ENCODE measurements at regions not wholly inside any gene's neighbourhood (a gene's known extent, or its start where the extent isn't known, plus 50 kb on each side); places are given as distances from the start of the nearest gene placed in this dataset.
A peak's percentile ranks its signal among the peaks of the same experiment; 100 is the strongest.

DNA sequence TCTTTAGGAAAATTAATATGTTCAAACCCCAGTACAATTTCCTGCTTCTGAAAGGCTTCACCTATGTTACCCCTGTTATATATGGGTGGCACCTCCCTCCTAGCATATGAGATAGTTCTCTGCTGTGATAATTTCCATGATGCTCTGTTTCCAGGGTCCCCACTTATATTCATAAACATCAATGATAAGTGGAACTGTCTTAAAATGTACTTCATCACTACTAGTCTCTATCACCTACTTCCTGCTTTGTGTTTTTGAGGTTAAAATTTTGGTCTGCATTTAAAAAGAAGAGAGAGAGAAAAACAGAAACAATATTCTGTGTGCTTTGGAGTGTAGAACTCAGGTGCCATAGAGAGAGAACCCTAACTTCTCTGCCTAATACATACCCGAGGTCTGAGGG, 234.7 kb downstream of the HTR1A start:
- no peak for DNase-seq (ENCODE audit: low read depth)

DNA sequence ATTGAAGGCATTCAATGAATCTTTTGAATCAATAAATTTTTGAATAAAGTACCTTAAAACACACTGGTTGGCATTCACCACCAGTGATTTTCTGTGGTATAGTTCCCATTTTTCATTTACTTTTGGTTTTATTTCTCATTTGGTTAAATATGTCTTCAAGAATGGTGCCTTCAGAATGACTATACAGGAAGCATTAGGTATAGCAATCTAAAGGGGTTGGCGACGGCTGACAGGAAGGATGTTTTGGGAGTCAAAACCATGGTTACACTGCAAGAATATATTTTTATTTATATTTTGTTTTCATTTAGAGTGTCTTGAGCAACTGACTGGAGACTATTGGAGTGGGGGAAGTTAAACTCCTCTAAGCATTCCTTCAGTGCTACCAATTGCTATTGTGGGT, 235.7 kb downstream of the HTR1A start:
- DNase-seq (ENCODE audit: low read depth): no peak

DNA sequence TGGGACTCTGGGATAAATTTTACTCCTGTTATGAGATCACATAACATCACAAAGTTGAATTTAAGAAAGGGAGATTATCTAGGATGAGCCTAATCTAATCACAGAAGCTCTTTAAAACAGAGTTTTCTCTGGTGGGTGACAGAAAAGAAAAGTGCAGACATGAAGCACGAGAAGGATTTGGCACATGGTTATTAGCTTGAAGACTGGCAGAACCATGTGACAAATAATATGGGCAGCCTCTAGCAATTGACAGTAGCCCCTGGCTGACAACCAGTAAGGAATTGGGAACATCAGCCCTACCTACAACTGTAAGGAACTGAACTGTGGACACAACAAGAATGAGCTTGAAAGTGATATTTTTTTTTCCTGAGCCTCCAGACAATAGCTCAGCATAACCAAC, 243.1 kb downstream of the HTR1A start:
- no peak for DNase-seq (ENCODE audit: low read depth)

GRCh38 chr5:63700241-63700640, 262.0 kb downstream of the HTR1A start:
- DNase-seq (ENCODE audit: low read depth): peak; percentile 0

- no peak for DNase-seq (ENCODE audit: low read depth)
These were observed 264.4 kb downstream of the HTR1A start for GRCh38 chr5:63697811-63698210.

- no peak for DNase-seq (ENCODE audit: low read depth)
These were observed 271.7 kb downstream of the HTR1A start for GRCh38 chr5:63690546-63690945.

DNA sequence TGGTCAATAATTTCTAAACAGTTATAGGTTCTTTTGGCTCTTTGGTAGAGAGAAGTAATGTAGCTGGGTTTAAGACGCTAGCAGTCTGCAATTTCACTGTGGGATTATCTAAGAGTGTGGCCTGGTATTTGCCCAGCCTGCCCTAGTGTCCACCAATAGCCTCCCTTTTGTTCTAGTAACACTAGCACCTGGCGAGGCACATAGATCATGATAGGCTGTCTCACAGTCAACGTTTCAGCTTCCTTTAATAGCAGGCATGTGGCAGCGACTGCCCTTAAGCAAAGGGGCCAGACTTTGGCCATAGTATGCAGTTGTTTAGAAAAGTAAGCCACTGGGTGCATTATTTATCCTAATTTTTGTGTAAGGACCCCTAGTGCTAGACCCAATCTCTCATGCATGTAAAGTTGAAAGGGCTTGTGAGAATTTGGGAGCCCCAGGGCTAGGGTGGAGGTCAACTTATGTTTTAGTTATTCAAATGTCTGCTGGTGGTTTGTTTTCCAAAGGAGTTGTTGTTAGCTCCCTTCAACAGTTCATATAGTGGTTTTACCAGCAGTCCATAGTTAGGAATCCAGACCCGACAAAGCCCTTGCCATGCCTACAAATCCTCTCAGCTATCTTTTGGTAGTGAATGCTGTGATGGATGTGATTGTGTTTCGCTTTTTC, 274.3 kb downstream of the HTR1A start:
- no peak for DNase-seq (ENCODE audit: low read depth)

- no peak for DNase-seq (ENCODE audit: low read depth)
These were observed 275.3 kb downstream of the HTR1A start for GRCh38 chr5:63686938-63687337.

DNA sequence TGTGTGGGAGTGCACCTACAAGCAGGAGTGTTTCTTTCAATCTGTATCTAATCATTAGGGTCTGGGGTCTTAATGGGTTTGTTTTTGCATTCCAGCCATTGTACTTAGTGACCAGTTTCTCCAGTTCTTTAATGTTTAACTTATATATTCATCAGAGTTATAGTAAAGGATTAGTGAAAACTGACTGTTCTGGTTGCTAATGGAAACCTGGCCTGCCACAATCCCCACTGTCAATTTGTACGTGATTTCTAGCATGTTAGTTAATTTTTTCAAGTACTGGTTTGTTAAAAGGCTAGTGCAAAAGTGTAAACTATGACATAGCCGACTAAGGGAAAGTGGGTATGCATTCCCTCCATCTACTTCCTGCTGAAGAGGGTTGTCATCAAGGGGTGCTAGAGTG, 276.1 kb downstream of the HTR1A start:
- no peak for DNase-seq (ENCODE audit: low read depth)

GRCh38 chr5:63685454-63685853, 276.8 kb downstream of the HTR1A start:
- DNase-seq (ENCODE audit: low read depth): no peak

DNA sequence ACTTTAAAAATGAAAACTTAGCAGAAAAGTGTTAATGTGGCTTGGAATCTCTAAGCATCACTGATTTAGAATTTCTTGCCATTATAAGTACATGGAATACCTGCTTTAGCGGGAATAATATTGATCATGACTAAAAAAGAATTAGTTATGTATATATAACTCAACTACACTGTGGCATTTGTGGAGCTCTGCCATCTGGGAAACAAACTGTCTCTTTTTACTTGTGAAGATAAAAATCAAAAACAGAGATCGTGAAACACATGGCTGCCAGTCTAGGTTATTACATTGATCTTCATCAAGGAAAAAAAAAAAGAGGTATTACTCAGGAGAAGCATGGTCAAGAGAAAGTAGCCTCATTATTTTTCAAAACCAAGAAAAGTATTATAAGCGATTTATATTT, 287.4 kb downstream of the HTR1A start:
- no peak for DNase-seq (ENCODE audit: low read depth)

- no peak for DNase-seq (ENCODE audit: low read depth)
These were observed 307.2 kb downstream of the HTR1A start for GRCh38 chr5:63655043-63655442.

GRCh38 chr5:63650581-63650980, 311.7 kb downstream of the HTR1A start:
- no peak for DNase-seq (ENCODE audit: low read depth)

DNA sequence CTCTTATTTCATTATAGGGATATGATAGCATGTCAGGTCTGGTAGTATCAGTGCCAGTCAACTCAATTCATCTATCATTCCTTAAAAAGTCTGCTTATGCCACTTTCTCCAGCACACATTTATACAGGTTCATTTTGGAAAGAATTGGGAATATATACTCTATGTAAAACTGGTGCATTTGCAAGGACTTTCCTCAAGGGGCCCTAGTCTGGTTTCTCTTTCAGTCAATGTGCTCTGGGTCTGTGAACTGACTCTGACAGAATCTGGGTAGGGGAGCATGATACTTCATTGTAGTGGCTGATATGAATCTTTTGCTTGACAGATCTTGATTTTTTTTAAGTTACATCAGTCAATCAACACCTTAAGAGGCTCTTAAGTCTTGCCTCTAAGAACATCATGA, 313.9 kb downstream of the HTR1A start:
- DNase-seq (ENCODE audit: low read depth): no peak

DNA sequence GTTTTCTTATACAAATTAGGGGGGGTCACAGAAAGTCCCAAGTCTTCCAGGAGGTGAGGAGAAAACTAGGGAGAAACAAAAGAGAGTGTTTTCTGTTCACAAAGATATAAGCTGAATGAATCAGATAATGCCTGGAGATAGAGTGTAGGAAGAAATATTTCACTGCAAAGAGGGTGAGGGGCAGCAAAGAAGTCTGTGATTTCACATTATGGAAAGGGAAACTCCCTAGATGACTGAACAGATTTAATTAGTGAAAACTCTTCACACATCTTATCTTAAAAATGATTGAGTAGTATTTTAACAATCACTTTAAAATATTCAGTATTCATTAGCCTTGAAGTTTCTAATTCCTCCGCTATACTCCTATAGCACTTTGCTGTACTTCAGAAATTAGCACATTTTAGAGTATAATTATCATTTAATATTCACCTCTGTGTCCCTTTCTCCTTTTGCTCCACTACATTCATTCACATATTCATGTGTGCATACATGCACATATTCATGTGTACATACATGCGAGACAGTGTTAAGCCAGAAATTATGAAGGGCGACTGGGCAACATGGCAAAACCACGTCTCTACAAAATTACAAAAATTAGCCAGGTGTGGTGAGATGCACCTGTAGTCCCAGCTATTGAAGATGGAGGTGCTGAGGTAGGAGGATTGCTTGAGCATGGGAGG, 332.2 kb downstream of the HTR1A start:
- DNase-seq (ENCODE audit: low read depth): no peak

GRCh38 chr5:63613442-63613841, 348.8 kb downstream of the HTR1A start:
- DNase-seq (ENCODE audit: low read depth): no peak

DNA sequence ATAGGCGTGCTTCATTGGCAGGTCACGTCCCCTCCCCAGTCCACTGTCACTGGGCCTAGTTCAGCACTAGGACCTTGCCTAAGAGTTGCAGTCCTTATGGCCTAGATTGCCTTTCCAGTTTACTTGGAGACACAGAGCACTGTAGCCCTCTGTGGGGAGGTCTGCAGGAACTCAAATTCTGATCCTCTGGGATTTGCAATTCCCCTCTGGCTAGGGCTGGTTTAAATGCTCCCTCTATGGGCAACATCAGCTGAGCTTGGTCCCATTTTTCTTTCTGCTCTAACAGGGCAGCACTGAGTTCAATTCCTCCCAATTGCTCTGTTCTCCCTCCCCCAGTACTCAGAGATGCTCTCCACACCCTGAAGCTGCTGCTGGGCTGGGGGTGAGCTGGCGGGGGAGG, 358.2 kb downstream of the HTR1A start:
- DNase-seq (ENCODE audit: low read depth): no peak

DNA sequence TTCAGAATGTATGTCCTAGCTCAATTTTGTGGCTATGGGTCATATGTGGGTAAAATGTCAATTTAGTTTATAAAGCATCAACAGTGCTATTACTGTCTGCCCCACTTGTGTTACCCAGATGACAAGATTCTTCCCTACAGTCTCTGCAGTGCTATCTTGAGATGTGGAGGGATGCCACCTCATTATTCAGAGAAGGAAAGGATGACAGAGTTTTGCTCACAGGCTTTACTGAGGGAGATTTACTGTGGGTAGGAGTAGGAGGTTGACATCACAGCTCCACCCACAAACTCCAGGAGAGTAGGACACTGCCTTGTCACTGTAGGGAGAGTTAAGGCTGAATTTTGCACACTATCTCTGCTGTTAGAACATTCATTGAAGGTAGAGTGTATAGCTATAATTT, 359.3 kb downstream of the HTR1A start:
- no peak for DNase-seq (ENCODE audit: low read depth)

DNA sequence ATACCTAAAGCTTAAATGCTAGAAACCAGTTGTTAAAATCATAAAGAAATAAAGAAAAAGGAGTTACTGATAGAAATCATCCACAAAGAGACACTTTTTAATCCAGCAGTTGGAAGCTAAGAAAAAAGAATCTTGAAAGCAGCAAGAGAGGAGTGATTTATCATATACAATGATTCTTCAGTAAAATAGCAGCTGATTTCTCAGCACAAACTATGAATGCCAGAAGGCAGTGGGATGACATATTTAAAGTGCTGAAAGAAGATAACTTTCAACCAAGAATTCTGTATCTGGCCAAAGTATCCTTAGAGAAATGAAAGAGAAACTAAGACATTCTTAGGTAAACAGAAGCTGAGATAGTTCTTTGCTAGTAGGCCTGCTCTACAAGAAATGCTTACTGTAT, 366.0 kb downstream of the HTR1A start:
- DNase-seq (ENCODE audit: low read depth): no peak

DNA sequence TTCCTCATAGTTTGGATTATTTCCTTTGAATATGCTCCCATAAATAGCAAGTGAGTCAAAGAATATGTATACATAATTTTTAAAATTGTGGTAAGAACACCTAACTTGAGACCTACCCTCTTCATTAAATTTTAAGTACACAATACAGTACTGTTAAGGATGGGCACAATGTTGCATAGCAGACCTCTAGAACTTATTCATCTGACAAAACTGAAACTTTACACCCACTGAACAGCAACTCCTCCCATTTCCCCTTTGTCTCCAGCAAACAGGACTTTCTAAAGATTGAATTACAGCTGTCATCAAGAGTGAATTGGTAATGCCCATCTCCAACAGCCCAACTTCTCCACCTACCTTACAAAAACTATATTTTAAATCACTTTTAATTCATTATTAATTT, 388.9 kb downstream of the HTR1A start:
- DNase-seq (ENCODE audit: low read depth): no peak

DNA sequence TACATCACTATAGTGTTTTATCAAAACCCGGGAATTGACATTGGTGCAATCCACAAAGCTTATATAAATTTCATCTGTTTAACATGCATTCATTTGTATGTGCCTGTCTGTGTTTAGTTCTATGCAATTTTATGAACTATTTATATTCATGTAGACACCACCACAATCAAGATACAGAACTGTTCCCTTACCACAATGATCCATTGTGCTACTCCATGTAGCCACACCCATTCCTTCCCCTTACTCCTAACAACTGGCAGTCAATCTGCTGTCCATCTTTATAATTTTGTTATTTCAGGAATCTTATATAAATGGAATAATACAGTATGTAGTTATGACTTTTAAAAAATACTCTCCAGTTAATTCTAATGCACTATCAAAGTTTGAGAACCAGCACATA, 389.5 kb downstream of the HTR1A start:
- DNase-seq (ENCODE audit: low read depth): no peak

DNA sequence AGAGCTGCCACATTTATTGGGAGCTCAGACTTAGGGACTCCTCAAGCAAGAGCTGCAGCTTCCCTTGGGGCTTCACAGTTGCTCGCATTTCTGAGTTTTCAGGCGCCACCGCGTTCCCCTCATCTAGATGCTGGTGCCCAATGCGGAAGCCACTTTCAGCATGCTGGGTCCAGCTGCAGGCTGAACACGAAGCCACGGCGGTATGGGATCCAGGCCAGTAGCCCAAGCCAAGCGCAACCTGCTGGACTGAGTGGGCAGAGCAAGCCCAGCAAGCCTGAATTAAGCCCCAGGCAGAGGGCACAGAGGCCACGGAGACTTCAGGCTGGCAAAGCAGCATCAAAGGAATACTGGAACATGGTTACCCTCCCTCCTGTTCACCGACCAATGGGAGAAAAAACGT, 391.5 kb downstream of the HTR1A start:
- no peak for DNase-seq (ENCODE audit: low read depth)

- DNase-seq (ENCODE audit: low read depth): no peak
These were observed 397.5 kb downstream of the HTR1A start for GRCh38 chr5:63564789-63565188.
